HG02870 (cell line): ENCODE measurements at regions not wholly inside any gene's neighbourhood (a gene's known extent, or its start where the extent isn't known, plus 50 kb on each side); places are given as distances from the start of the nearest gene placed in this dataset.

ENCODE experiments used
- ATAC-seq: cut with Tn5 transposase; IDR thresholded peaks from one replicate; pipeline ENCODE4 v1.9.1; 2021; ENCODE audit warnings: mild to moderate bottlenecking, moderate library complexity; ENCODE audit not compliant: unreplicated experiment

DNA sequence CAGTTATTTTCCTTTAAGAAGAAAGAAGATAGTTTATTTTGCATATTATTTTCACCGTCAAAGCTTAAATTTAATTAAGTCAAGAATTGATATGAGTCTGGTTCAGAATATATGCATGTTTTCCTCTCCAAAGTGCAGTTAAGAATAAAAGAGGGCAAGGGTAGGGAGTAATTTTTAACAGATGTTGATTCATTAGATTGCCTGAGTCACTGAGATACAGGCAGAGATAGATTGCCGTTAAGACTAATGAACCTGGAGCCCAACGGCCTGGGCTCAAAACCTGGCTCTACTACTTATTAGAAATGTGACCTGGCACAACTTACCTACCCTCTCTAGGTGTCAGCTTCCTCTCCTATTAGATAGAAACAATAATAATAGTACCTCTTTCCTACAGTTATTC, 1037.4 kb upstream of the PABPC4L start:
- no peak for ATAC-seq

DNA sequence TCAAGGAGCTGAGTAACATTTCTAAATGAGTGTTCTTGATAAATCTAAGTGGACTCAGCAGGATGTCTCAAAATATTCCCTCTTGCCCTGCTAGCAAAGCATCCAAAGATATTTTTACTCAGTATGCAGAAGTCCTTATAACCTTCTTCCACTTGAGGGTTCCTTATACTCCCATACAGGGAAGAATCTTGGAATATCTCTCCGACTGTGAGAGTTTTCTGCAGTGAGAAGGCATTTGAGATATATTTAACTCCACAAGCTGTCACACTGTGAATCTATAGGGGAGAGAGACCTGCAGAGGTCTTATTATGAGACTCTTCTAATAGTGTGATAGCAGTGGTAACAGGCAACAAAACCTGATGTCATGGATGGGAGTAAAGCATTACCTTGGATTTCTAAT, 1034.5 kb upstream of the PABPC4L start:
- no peak for ATAC-seq

DNA sequence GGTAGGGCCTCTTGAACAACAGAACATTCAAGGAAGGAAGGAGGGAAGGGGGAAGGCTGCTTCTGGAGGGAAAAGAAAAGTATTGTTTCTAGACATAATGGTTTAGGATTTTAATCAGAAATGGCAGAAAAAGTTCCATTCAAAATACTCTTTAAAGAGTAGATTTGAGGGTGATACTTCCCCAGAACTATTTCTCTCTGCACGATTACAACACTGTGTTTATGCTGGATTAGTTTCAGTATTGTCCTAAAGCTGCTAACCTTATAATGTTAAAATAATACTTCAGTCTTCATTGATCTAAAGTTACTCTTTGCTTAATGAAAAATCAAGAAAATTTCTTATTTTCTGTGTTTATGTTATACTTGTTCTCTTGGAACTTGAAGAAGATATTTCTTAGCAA, 1026.3 kb upstream of the PABPC4L start:
- no peak for ATAC-seq

DNA sequence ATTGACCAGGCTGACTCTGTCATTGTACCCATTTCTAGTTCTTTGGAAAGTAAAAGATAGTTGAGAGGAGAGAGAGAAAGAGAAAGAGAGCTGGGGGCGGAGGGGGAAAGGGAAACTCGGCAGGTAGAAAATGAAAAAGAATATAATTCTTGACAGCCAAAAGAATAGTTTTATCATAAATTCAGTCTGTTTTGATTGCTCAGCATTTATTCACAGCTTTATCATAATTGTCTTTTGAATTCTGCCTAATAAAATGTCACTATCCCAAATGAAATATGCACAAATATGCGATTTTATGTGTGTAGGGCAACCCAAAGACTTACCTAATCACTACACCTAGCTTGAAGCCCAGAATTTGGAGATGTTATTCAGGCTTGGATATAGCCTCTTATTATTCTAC, 1024.0 kb upstream of the PABPC4L start:
- ATAC-seq = no peak

DNA sequence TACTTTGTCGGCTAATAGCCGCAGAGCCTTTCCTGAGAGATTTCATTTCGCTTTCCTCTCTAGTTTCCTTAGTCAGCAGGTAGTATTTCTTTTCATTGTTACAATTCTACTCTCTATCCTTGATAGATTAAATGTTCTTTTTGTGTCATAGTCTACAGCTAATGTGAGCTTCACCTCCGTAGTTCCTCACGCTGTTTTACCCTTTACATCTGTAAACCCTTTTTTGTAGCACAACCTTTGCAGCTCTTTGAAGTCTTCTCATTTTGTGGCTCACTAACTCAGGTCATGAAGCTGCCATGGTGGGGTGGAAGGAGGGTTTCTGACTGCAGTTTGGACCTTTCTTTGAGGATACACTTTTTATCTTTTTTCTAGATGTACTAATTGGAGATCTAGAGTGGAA, 1008.8 kb upstream of the PABPC4L start:
- ATAC-seq = no peak

DNA sequence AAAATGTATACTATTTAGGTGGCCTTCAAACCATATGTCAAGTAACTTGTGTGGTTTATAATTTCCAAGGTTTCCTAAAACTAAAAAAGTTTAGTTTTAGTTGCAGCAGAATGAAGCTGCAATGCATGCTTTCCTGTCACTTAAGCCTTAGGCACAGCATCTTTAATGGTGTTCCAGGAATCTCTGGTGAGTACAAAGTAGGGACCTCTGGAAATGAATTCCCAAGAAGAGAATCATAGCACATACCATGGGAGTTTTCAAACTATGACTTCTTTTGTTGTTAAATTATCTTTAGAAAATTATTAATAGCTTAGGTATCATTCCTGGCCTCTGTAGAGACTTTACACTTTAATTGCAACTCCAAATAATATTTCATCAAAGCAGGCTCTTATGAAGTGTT, 1005.9 kb upstream of the PABPC4L start:
- no peak for ATAC-seq

DNA sequence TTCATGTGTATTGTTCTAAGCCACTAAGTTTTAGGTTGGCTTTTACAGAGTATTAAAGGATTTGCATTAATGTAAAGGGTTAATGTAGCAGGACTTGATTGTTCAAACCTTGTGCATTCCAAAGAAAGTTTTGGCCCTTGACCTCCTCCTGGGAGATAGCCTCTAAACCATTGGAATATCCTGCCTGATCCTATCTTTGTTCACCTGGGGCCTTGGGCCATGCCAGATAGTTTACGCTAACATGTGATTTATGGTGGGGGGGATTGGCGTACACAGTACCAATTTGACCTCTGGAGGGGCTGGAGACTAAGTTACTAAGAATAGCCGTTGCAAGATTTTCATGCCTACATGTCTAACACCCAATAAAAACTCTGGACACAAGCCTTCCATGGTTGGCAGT, 1002.7 kb upstream of the PABPC4L start:
- ATAC-seq = no peak

DNA sequence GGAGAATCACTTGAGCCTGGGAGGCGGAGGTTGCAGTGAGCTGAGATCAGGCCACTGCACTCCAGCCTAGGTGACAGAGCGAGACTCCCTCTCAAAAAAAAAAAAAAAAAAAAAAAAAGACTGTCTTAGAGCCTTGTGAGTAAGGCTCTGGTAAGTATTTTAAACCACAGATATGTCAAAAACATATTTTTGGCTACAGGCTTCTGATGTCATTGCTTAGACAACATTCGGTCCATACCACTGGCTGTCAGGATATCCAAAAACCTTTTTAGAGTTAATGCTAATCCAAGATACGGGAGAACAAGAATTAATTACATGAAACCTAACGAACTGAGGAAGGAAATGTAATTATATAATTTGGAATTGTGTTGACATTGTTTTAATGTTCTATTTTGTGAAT, 999.5 kb upstream of the PABPC4L start:
- ATAC-seq = no peak

DNA sequence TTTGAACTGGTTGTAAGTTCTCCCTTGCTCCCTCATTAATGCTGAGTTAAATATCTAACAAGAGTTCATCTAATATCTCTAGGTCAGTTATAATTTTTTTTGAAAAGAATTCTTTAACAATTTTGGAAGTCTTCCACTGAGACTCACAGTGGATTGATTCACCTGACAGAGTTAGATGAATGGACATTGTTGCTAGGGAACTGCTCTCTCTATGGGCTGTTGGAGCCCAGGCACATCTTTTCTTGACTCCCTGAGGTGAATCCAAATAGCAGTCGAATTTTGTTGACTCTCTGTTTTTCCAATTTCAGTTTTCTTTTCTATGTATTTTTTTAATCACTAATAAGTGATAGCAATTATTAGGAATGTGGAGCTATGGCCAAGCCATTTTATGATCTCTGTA, 996.1 kb upstream of the PABPC4L start:
- ATAC-seq = no peak

DNA sequence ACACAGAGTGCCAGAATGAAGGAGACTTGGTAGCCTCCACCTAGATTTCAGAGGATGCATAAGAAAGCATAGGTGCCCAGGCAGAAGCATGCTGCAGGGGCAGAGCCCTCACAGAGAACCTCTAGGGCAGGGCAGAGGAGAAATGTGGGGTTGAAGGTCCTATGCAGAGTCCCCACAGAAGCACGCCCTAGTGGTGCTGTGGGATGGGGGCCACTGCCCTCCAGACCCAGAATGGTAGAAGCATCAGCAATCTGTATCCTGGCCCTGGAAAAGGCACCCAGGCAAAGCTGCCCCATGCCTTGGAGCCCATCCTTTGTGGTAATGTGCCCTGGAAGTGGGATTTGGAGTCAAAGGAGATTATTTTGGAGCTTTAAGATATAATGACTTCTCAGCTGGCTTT, 992.9 kb upstream of the PABPC4L start:
- no peak for ATAC-seq

DNA sequence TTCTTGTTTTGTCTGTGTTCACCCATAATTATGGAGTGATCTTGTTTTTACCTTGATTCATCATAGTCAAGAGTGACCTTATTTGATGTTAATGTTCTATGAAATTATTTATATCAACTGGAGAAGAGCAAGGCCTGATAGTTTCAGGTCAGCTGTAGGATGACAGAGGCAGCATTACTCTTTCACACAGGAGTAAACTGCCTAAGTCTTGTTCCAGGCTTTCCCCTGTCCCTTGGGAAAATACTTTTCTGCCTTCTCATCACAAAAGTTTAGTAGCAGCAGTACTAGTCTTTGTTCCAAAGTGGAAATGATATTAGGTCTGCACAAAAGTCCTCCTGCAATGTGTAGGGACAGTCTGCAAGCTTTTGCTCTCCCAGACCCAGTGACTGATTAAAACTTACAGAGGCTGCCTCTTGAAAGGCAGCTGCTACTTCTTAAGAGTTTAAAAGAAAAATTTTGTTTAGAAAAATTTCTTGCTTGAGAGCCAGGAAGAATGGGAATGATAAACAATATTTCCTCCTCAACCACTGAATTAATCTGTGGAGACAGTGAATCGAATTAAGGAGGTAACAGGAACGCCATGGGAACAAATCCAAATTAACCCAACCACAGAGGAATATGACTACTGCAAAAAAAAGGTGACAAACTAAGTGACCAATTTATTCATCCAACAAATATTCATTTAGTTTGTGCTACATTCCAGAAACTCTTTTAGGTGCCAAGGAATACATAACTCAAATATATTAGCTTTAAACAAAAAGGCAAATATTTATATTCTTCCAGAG, 991.4 kb upstream of the PABPC4L start:
- no peak for ATAC-seq

DNA sequence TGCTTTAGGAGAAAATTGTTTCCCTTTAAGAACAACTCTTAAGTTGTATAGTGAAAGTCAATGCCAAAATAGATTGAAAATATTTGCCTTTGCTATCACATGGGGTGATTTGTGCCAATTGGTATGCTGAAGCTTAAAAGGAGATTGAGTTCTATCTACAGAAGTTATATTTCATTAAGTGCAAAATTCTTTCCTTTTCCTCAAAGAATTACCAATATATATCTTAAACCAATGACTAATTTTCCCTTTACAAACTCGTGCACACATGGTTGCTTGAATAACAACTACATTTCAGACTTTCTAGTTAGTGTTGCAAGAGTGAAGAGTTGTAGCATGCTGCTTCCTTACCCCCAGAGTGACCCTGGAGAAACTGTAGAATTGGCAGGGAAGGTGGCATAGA, 990.0 kb upstream of the PABPC4L start:
- ATAC-seq = no peak

DNA sequence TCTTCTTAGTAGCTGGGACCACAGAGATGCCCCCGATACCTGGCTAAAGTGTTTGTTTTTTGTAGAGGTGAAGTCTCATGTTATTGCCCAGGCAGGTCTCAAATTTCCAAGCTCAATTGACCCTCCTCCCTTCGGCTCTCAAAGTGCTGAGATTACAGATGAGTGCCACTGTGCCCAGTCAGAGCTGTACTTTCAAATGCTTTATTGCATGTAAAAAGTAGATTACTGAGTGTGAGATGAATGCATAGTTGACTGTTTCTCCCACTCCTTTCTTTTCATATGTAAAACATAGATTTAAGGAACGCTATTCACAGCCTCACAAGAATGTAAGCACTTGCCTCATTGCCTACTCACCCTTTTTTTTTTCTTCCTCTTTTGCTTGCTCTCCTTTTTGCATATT, 984.4 kb upstream of the PABPC4L start:
- no peak for ATAC-seq

DNA sequence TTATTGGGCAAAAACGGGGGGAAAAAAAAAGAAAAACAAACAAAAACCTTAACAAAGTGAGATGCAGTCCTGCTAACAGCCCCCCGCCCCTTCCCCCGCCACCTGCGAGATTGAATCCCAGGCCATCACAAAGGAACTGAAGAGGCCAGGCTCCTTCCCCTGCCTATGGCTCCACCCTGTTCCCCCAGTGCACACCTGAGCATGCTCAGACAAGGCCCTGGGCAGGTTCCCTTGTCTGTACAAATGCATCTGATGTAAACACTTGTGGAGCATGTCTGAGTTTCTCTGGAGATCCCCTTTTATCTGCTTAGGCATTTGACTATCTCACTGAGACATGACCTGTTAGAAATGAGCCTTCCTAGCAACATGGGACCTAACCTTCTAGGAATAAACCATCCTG, 983.7 kb upstream of the PABPC4L start:
- ATAC-seq = no peak

DNA sequence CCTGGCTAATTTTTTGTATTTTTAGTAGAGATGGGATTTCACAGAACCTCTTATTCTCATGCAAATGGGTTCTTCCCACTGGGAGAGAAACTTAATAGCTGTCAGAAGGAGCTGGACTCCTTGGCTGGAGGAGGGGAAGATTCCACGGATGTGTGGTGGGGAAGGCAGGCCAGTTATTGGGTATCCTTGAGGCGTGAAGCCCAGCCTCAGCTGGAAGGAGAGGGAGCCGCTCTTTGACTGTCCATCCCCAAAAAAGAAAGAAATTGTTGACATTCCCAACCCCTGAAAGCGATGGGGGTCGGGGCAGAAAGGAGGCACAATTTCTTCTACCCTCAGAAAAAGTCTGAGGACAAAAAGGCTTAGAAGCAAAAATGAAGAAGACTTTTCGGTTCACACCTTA, 983.1 kb upstream of the PABPC4L start:
- ATAC-seq = no peak

DNA sequence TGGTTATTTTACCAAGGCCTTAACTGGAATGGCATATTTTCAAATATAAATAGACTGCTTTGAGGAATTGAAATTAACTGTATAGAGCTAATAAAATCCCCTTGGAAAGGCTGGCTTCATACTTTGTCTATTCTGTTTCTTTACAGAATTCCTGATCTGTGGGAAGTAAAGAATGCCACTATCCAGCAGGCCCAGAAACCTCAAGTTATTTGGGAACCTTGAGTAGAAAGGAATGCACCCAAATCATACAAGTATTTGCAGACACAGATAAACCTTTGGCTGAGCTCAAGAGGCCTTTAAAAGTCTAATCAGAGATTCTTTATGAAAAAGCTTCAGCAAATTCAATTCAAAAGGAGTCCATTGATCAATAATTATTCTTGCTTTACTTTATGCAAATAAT, 975.7 kb upstream of the PABPC4L start:
- ATAC-seq = no peak

DNA sequence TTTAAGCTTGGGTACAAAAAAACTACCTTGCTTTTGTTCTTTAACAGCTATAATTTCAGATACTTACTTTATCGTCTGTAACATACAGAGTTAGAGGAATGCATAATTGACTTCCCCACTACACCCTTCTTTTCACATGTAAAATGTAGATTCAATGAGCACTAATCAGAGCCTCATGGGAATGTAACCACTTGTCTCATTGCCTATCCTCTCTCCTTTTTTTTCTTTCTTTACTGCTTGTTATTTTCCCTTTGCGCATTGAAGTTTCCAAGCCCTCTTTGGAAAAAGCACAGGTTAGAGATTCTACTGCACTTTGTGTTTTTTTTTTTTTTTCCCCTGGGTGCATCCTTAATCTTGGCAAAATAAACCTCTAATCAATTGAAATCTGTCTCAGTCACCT, 965.1 kb upstream of the PABPC4L start:
- no peak for ATAC-seq

DNA sequence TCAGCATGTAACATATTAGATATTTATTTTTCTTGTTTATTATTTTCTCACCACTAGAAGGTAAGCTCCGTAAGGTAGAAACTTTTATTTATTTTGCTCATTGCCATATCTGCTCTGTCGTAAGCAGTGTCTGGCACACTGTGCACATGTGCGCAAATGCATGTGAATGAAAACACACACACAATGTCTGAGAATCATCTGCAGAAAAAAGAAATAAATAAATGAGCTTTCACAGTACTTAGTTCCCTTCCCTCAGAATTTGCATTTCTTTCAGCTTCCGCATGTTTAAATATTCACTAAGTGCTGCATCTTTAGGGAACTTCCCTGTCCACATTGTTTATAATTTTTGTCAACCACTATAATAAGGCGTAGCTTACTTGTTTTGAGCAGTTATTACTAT, 963.0 kb upstream of the PABPC4L start:
- no peak for ATAC-seq

DNA sequence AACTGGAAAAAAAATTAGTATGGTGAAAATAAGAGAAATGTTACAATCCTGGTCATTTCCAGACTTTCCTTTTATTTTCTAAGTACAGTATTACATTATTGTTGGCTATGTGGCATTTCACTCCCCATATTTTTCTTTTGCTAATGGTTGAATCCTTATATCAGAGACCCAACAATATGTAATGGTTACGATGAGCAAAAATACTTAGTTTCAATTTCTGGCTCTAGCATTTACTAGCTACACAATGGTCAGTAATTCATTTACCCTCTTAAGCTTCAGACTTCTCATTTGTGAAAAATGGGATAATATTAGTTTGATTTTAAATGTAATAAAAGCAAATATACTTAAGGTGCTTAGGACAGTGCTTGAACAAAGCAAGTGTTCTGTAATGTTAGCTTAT, 942.9 kb upstream of the PABPC4L start:
- no peak for ATAC-seq

DNA sequence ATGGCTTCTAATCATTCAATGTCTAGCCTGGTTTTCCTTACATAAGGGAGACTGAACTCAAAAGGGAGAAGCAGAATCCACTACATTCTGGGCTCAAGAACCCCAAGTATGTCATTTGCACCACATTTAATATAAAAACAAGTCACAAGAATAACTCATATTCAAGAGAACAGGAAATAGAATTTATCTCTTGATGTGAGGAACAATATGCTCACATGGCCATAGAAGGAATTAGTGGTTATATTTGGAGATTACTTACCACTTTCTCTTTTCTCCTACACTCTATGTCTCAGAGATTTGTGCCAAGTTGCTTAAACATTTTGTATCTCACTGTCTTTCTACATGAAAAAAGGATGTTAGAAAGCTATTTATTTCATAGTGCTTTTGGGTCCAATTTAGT, 922.6 kb upstream of the PABPC4L start:
- ATAC-seq = no peak

DNA sequence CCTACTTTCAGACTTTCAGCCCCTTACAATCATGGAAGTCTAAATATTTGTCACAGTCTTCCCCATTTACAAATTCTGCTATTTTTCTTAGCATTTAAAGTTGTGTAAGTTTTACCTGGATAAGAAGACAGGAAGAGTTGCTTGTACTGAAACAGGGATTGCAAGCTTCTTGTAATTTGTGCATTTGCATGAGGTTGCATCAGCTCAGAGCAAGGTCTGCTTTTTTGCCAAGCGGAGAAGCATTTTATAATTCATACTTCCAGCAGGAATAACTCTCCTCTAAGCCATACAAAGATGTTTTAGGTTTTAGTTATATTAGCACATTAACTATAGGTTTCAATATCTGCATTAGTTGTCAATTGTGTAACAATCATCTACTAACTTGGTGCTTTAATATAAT, 922.0 kb upstream of the PABPC4L start:
- no peak for ATAC-seq

DNA sequence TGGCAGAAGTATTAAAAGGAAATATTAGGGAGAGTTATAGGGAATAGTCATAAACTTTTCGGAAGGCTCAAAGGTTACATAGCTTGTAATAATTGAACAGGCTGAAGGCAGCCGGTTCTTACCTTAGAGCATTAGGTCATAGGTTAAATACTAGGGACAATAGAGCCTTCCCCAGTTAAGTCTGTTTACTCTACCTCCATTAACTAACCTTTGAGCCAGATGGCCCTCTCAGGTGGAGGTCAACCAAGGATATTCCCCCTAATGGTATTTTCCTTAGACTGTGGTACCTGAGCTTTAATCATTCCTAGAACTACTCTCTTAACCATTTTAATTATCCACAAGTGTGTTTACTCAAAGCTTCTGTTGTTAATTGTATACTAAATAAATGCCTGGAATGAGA, 920.9 kb upstream of the PABPC4L start:
- ATAC-seq = no peak

DNA sequence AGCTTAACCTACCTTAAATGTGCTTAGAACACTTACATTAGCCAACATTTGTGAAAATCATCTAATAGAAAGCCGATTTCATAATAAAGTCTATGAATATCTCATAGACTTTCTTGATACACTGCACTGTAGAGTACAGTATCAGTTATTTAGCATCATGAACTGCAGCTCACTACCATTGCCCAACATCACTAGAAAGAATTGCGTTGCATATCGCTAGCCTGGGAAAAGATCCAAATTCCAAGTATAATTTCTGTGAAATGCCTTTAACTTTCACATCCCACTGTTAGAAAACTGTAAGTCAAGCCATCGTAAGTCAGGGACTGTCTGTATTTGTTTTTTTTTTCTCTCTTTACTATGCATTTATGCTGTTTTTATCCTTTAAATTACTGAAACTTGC, 918.6 kb upstream of the PABPC4L start:
- ATAC-seq = no peak
